Epithelial cell of proximal tubule (primary cell): ENCODE measurements at regions not wholly inside any gene's neighbourhood (a gene's known extent, or its start where the extent isn't known, plus 50 kb on each side); places are given as distances from the start of the nearest gene placed in this dataset.

Source experiments
- DNase-seq: peaks from one replicate; pipeline ENCODE4 v3.0.0-alpha.2; 2011; ENCODE audit warnings: low read depth
- H3K4me3 ChIP-seq: 2 replicates; pipeline ENCODE4 v1.5.1; 2011; ENCODE audit warnings: low read depth, mild to moderate bottlenecking, low read length
- CTCF ChIP-seq: conservative IDR thresholded peaks from 2 replicates; pipeline ENCODE4 v1.5.1; 2012; ENCODE audit warnings: low read depth, mild to moderate bottlenecking, low read length

DNA sequence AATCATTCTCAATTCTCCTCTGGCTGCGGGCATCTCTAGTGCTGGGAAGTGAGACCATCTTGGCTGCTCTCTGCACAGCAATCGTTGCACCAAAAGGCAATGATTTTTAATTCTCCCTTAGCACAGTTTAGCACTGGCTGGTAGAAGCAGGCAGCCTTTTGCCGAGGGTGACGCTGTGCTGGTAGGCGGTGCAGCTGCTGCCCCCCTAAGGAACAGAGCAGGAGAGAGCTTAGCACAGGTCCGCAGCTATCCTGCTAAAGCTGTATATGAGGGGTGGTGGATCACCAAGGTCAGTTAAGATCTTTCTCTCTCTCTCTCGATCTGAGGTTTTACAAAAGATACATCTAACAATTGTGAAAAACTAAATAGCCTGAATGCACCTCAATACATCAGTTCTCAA lies 390.1 kb downstream of the GATA3 start:
- no peak for TF ChIP-seq CTCF
- DNase-seq, result no peak
- H3K4me3 ChIP-seq, result no peak overlapping the region

- no peak for DNase-seq
- no peak for TF ChIP-seq CTCF
- no peak overlapping the region for H3K4me3 ChIP-seq
Observed at GRCh38 chr10:8445353-8445752, 390.9 kb downstream of the GATA3 start.

- DNase-seq, result no peak
- no peak for TF ChIP-seq CTCF
- H3K4me3 ChIP-seq, result no peak overlapping the region
Observed at GRCh38 chr10:8449909-8450308, 395.4 kb downstream of the GATA3 start.

- TF ChIP-seq CTCF, result no peak
- DNase-seq, result no peak
- H3K4me3 ChIP-seq, result no peak overlapping the region
Observed at GRCh38 chr10:8453587-8453986, 399.1 kb downstream of the GATA3 start.

GRCh38 chr10:8454357-8454756 lies 399.9 kb downstream of the GATA3 start:
- DNase-seq, result no peak
- no peak overlapping the region for H3K4me3 ChIP-seq
- TF ChIP-seq CTCF, result no peak

- no peak overlapping the region for H3K4me3 ChIP-seq
- no peak for TF ChIP-seq CTCF
Observed at GRCh38 chr10:8455181-8455580, 400.7 kb downstream of the GATA3 start.

GRCh38 chr10:8456386-8456785 lies 401.9 kb downstream of the GATA3 start:
- TF ChIP-seq CTCF, result no peak
- DNase-seq, result no peak
- no peak overlapping the region for H3K4me3 ChIP-seq

More at GRCh38 chr10:8455181-8455580, 400.7 kb downstream of the GATA3 start:
- no peak for DNase-seq
